T-helper 1 cell (primary cell): ENCODE measurements at regions not wholly inside any gene's neighbourhood (a gene's known extent, or its start where the extent isn't known, plus 50 kb on each side); places are given as distances from the start of the nearest gene placed in this dataset.

Experiments
- DNase-seq, 5 donors: peaks; one replicate each; pipeline ENCODE4 v3.0.0-alpha.2; 2012 to 2020

- no peak for DNase-seq
Observed at GRCh38 chr1:72911656-72912055, 629.3 kb upstream of the NEGR1 start.

GRCh38 chr1:72896256-72896655 lies 613.9 kb upstream of the NEGR1 start:
- DNase-seq: no peak

GRCh38 chr1:72892461-72892860 lies 610.1 kb upstream of the NEGR1 start:
- DNase-seq: no peak

GRCh38 chr1:72891976-72892375 lies 609.6 kb upstream of the NEGR1 start:
- no peak for DNase-seq

- DNase-seq: no peak
Observed at GRCh38 chr1:72885841-72886240, 603.5 kb upstream of the NEGR1 start.

GRCh38 chr1:72885017-72885416 lies 602.7 kb upstream of the NEGR1 start:
- DNase-seq: no peak

GRCh38 chr1:72869873-72870272 lies 587.5 kb upstream of the NEGR1 start:
- DNase-seq: no peak

- no peak for DNase-seq
Observed at GRCh38 chr1:72869441-72869840, 587.1 kb upstream of the NEGR1 start.

- DNase-seq: no peak
Observed at GRCh38 chr1:72851597-72851996, 569.3 kb upstream of the NEGR1 start.

GRCh38 chr1:72848997-72849396 lies 566.7 kb upstream of the NEGR1 start:
- no peak for DNase-seq

GRCh38 chr1:72847651-72848050 lies 565.3 kb upstream of the NEGR1 start:
- DNase-seq: no peak

- no peak for DNase-seq
Observed at GRCh38 chr1:72846476-72847278, 564.3 kb upstream of the NEGR1 start.

GRCh38 chr1:72845981-72846380 lies 563.6 kb upstream of the NEGR1 start:
- DNase-seq: no peak

- DNase-seq: no peak
Observed at GRCh38 chr1:72845381-72845780, 563.0 kb upstream of the NEGR1 start.

GRCh38 chr1:72837781-72838180 lies 555.4 kb upstream of the NEGR1 start:
- no peak for DNase-seq

- no peak for DNase-seq
Observed at GRCh38 chr1:72830606-72831390, 548.5 kb upstream of the NEGR1 start.

GRCh38 chr1:72827278-72827677 lies 544.9 kb upstream of the NEGR1 start:
- no peak for DNase-seq

GRCh38 chr1:72804541-72804940 lies 522.2 kb upstream of the NEGR1 start:
- DNase-seq: no peak

- DNase-seq: no peak
Observed at GRCh38 chr1:72781038-72781437, 498.7 kb upstream of the NEGR1 start.

- no peak for DNase-seq
Observed at GRCh38 chr1:72780212-72780611, 497.9 kb upstream of the NEGR1 start.

- DNase-seq: no peak
Observed at GRCh38 chr1:72777918-72778317, 495.6 kb upstream of the NEGR1 start.

GRCh38 chr1:72763481-72763880 lies 481.1 kb upstream of the NEGR1 start:
- DNase-seq: no peak

- DNase-seq: no peak
Observed at GRCh38 chr1:72759486-72759885, 477.1 kb upstream of the NEGR1 start.

- DNase-seq: no peak
Observed at GRCh38 chr1:72757843-72758242, 475.5 kb upstream of the NEGR1 start.
